Stimulated activated naive CD4-positive, alpha-beta T cell treated with Interleukin-2 at 50 U/mL for 16 hours (primary cell): ENCODE measurements at regions not wholly inside any gene's neighbourhood (a gene's known extent, or its start where the extent isn't known, plus 50 kb on each side); places are given as distances from the start of the nearest gene placed in this dataset.
"Not testable (repeated sequence)": the region's sequence is repeated elsewhere in the genome, so short reads cannot be mapped to it uniquely, and the experiment has no call there.

Experiments used
- DNase-seq: peaks from one replicate; lab custom pipeline; 2025; lab: John Stamatoyannopoulos, UW

DNA sequence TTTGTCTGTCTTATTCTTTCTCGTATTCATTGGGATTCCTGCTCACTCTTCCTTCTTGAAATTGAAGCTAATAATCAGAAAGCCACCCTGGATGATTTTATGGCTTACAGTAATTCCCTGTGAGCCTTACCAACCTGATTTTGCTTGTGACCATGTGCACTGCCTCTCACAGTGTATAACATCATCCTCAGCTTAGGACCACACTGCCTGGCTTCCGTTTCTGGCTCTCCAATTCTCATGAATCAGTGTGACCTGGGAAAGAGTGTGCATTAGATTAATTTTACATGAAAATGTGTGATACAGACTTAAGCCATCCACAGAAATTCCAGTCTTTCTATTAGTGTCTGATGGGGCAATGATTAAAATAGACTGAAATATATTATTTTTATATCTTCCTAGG lies 126.8 kb upstream of the DMRT1 start:
- no peak for DNase-seq

DNA sequence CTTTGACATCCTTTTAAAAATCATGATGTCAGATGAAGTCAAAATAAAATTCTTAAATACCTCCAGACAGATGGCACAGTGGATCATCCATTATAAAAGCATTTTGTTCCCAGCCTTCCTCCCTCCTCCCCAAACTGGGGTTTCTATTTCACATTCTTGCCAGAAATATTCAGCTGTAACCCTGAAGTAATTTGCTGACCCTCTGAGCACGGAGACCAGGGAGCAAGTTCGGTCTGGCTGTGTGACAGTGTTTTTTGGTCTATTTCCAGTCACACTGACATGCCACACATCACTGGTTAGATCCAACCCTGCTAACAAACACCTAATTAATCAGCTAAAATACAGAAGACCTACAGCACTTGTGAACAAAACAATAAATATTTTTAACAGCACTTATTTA lies 126.2 kb upstream of the DMRT1 start:
- no peak for DNase-seq

DNA sequence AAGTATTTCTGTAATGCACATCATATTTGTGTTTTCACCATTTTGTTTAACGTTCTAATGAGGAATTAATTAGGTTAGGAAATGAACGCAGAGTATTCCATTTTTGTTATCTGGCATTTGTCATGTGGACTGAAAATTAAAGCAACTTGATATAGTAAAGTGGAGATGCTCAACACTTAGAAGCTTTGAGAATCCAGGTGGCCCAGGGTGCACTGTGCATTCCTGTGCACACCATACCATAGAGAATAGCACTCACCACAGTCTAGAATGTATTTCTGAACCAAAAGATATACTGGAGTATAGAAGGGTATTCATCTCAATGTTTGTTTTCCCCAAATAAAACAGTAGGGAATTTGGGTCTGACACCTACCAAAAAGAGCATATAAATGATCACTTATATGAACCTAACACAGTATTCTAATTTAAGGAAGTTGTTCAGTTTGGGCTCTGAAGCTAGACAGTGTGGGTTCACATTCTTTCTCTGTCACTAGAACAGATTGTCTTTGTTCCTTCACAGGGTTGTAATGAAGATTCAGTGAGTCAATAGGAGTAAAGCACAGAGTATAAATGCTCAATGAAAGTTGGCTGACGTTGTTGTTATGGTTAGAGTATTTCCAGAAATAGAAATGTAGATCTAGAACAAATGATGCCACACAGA lies 125.6 kb upstream of the DMRT1 start:
- no peak for DNase-seq

DNA sequence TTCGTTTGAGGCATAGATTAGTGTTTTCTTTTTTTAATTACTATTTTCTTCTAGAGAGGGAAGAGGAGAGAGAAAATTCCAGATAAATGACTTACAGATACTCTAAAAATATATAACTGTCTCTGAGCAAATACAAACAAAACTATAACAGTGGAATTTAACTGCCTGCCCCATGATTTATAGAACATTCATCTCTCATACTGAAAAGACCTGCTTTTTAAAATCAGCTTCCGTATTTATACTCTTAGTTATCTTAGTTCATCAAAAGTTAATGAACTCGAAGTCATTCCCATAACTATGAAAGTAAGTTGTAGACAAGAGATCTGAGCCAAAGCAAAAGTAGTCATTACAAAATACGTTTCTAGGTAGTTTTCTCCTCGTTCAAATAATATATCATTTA lies 123.8 kb upstream of the DMRT1 start:
- DNase-seq = no peak

DNA sequence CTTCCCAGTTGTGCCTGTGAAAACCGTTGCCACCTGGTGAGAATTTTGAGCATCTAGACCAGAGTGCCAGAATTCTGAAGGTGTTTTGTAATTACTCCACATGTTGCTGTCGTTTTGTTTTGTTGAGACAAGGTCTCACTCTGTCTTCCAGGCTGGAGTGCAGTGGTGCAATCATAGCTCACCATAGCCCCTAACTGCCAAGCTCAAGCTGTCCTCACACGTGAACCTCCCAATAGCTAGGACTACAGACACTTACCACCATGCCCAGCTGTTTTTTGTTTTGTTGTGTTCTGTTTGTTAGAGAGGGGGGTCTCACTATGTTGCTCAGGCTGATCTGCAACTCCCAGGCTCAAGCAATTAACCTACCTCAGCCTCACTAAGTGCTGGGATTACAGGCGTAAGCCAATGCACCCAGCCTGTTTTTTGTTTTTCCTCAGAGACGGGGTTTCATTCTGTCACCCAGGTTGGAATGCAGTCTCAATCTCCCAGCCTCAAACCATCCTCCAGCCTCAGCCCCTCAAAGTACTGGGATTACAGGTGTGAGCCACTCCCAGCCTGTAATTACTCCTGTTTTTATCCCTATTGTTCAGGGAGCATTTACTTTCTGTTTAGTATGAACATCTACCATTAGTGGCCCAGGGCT lies 121.1 kb upstream of the DMRT1 start:
- DNase-seq = no peak

DNA sequence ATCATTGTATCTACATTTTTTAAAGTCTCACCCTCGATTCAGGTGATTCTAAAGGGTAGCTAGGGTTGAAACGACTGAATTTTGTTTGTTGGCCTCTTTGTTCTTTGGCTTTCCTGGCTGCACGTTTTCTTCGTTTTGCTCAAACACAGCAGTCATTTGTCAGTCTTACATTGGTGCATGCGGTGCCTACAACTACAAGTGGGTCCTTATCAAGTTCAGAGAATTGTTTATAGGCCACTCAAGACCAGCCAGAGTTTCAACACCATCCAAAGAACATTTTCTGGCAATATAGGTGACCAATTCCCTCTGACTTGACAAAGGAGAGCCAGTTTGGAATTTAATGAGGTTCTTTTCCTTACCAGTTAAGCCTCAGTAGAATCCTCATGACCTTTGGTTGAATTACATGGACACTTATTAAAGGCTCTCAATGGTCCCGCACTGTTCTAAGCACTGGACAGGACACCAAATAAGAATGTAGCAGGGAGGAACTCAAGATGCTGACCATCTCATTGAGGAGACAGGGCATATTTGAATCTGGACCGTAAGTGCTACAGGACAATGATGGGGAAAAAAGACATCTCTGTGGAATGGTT lies 119.0 kb upstream of the DMRT1 start:
- DNase-seq = no peak

DNA sequence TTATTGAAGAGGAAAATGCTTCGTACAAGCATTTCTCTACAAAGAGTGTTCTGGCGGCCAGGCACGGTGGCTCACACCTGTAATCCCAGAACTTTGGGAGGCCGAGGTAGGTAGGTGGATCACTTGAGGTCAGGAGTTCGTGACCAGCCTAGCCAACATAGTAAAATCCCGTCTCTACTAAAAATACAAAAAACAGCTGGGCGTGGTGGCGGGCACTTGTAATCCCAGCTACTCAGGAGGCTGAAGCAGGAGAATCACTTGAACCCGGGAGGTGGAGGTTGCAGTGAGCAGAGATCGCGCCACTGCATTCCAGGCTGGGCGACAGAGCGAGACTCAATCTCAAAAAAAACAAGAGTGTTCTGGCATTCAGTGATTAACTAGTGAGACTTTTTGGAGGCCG lies 117.0 kb upstream of the DMRT1 start:
- DNase-seq = not testable (repeated sequence)

DNA sequence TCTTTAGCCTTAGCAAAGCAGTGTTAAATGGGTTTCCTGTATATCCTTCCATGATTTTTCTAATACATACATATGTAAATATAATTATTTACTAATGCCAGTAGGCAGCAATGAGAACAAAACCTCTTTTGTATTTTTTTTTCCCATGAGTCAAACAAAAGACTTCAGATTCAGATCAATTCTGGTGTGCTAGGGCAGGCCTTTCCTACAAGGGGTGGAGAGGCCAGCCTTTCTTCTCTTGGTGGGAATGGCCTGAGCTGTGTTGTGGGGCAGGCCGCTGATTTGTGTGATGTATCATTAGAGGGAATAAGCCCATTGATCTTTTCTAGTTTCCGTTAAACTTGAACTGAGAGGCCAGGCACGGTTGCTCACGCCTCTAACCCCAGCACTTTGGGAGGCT lies 115.5 kb upstream of the DMRT1 start:
- no peak for DNase-seq

DNA sequence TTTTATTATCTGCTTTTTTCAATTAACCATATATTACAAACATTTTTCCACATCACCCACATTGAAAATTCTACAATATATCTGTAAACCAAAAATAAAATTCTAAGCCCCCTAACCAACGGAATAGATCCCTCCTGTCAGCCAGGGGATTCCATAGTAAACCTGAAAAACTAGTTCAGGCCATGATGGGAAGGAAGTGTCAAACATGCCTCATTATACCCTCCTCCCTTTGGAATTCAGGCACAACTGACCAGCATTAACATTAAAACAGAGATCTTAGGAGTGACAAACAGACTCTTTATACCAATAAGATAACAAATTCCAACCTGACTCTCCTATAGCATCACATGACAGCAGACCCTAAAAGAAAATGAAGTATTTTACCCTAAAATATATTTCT lies 113.7 kb upstream of the DMRT1 start:
- no peak for DNase-seq

DNA sequence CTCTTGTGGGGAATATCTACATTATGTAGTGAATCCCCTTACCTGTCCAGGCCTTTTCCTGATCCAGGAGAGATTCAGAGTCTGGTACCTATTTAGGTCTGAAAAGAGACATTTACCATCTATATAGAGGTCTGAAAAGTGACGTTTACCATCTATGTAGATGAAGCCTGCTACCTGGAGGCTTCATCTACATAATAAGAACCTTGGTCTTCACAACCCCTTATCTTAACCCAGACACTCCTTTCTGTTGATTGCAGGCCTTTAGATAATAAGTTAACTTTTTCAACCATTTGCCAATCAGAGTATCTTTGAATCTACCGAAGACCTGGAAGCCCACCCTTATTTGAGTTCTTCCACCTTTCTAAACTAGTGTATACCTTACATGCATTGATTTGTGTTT lies 113.0 kb upstream of the DMRT1 start:
- no peak for DNase-seq

DNA sequence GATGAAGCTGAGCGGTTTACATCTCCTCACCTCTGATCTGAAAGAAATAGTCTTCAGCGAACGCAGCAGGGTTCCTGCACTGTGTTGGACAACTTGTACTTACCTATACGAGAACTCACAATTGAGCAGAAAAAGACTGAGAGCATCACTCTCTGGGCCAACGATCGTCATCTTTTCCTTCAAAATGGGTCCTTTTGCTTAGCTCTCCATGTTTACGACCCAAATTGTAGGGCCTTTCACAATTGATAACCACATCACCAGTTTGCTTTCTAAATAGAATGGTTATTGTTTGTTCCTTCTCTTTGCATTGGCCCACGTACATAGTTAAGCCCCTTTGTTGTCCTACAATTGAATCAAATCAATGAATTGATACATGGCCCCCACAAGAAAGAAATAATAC lies 110.0 kb upstream of the DMRT1 start:
- no peak for DNase-seq

DNA sequence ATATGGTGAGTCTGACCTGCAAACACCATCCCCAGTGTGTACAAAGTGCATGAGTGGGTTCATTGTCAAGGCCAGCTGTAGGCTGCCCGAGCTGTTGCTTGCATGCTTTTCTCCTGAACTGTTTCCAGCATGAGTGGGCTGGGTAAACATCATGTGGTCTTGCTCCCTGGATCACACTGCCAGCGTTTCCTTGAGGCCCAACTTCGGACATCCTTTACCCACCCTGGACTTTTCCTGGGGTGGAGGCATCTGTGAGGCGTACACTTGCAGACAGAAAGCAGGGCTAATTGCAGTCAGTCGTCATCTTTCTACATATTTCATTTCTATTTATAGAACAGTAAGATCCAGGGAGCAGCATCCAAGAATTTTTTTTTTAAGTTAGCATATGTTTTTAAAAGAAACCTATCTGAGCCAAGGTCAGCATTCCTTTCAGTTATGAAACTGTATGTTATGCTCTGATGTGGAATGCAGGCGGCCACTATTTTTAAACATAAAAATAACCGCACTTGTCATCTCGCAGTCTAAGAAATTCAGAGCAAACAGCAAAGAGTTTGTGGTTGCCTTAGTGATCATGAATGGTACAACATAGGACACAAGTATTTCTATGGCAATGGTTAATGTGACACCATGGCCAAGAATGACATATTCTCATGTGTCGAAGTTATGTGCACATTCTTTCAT lies 106.5 kb upstream of the DMRT1 start:
- DNase-seq = no peak

DNA sequence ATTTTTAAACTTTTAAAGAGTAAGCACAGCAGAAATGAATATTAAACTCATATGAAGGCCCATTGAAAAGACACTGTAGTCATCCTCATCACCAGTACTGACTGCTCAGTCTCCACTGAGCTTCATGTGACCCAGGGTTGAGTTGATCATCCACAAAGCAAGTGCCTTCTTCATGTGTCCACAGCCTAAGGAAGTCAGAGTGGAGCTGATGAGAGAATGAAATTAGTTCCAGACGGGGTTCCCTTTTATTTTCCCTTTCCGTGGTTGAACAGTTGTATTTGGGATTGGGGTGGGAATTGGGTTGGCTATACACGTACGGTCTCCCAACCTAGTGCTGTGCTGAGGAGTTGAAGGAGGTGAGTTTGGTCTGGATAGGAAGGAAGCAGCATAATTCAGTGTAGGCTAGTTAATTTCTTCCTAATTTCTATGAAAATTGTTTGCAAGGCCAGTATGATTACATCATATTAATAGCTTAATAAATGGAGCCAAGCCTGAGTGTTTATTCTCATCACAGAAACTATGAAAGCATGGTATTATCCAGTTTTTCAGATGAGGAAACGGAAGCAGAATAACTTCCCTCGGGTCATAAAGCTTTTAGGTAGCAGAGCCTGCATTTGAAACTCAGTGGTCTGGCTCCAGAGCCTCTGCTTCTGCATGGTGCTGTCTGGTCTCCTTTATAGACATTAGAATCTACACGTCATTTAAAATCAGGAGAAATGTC lies 103.9 kb upstream of the DMRT1 start:
- no peak for DNase-seq

DNA sequence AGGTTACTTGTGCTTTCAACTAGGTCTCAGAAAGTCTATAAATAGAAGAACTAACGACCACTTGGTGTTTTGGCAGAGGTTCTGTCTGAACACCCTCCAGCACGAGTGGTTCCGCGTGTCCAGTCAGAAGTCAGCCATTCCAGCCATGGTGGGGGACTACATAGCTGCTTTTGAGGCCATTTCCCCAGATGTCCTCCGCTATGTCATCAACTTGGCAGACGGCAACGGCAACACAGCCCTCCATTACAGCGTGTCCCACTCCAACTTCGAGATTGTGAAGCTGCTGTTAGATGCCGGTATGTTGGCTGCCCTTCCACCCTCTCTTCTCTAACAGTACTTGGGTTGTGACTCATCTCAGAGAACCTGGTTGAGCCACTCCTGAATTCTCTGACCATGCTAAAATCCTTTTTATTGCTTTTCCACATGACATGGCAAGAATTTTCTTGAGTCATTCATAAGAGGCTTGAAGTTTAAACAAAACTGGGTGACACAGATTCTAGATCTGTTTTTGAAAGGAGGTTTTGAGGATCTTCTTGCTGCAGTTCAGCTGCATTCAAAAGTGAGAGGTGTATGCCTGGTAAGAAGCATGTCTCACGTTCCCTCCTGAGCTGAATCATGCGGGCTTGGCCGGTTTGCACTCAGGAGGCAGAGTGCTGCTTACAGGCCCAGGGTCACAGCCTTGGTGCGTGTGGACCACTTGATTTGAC lies 103.1 kb upstream of the DMRT1 start:
- DNase-seq = no peak

DNA sequence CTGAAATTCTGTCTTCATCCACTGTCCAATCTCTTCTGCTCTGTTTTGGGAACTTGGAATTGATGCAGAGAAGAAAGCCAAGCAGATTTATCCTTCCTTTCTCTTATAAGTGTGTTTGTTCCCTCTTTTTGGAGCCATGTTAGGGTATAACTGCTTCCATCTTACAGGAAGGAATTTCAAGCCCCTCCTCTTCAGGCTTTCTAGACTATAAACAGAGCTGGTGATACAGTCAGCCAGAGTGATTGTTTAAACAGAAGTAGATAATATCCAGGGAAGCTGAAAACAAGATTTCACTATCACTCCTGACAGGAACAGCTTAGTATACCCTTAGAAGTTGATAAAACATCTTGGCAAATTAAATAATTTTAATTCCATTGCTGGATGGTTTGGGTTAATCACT lies 102.1 kb upstream of the DMRT1 start:
- DNase-seq = no peak

DNA sequence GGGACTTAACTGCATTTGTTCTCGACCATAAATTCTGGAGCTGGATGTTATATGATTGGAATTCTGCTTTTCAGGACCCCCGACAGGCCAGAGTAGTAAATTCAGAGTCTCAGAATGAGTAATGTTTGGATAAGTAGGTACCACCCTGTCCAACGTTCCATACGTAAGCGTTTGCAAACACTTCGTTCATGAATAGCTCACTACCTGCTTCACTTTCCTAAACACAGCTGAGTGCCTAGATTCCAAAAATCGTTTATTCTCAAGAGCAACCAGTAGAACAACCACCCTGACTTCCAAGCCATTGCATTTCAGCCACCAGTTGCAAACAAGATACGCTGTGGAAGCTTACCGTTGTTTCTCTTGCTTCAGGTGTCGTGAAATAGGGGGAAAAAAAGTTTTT lies 101.3 kb upstream of the DMRT1 start:
- DNase-seq = no peak

DNA sequence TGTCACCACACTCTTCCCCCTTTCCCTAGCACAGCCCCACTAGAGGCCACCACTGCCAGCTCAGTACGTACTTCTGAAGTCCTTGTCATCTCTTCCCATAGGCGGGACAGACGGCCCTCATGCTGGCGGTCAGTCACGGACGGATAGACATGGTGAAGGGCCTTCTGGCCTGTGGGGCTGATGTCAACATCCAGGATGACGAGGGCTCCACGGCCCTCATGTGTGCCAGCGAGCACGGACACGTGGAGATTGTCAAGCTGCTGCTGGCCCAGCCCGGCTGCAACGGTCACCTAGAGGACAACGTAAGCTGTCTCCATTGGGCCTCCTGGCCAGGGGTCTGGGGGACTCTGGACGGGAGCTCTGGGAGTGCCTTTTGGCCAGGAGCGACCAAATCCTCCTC lies 99.4 kb upstream of the DMRT1 start:
- no peak for DNase-seq

DNA sequence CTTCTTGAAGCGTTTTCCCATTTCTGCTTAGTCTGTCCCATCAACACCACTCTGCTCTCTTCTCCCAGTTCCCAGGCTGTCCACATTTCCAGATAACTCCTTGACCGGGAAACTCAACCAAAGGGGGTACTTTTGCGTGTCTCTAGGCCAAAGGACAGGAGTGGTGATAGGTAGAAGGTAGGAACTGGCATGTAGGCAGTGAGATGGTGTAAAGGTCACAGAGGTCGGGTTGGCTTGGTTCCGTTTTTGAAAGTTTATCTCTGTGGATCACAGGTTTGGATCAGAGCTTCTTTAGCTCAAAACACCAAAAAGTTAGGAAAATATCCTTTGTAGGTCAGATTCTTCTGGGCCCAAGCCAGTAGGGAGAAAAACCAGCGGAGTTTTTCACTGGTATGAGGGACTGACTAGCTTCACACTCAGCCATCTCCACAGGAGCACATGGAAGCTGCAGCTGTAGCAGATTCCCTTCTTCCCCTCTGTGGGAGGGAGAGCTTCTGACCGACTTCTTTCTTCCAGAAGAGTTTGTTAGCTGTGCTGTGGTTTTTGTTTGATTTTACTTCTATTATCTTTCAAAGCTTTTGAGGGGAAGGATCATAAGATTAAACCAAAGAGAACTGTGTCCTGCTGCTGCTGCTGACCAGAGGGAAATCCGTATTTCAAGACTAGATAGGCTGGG lies 98.4 kb upstream of the DMRT1 start:
- DNase-seq = no peak

DNA sequence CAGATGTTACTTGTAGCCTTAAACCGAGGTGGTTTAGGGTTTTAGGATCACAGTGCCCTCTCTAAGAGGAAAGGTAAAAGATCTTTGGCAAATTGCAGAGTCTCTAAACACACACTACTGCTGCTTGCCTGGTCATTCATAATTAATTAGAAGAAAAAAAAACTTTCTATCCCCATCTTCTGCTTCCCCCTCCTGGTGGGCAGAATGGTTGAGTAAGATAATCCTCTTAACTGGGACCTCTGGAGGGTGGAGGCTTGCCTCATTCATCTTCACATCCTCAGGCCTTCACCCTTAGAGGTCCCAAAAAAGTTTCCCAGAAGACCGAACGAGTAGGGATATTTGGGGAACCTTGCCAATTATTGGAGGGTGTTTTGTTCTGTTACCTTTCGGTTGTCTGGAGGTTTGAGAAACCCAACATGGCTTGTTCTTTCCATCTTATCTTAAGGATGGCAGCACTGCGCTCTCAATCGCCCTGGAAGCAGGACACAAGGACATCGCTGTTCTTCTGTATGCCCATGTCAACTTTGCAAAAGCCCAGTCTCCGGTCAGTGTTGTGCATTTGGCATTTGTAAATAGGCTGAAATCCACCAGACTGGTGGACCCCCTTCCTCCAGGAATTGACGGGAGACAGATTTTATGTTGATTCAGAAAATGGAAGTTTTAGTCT lies 97.3 kb upstream of the DMRT1 start:
- DNase-seq = no peak

DNA sequence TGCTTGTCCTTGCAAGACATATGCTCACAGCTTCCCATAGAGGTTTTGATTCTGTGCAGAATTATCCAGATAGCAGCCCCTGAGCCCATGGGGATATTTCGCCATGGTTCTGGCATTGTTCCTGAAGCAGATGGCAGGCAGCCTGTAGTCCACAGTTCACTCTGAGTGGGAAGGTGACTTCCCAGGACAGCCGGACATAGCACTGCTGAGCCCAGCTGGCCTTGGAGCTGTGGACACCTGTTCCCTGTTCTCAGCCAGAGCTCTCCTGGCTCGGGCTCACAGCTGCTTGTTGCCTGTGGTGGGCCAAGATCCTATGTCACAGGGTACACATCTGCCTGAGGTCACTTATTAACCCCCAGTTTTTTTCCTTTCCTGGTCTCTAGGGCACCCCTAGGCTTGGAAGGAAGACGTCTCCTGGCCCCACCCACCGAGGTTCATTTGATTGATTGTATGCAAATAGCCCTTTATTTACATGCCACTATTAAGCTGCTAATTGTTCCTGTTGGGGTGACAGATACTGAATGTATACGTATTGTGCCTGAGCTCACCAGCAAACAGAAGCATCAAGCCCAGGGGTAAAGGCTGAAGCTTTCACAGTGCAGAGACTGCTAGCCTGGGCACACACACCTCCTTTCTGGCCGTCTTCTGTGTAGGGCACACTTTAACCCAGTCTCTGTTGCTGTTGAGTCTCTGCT lies 96.6 kb upstream of the DMRT1 start:
- no peak for DNase-seq
